GM12878 (cell line): ENCODE measurements at regions not wholly inside any gene's neighbourhood (a gene's known extent, or its start where the extent isn't known, plus 50 kb on each side); places are given as distances from the start of the nearest gene placed in this dataset.
A peak's percentile ranks its signal among the peaks of the same experiment; 100 is the strongest.

Source experiments
- ATAC-seq: fragments of 200-7000 bp; cut with Tn5 transposase; 3 replicates; pipeline ENCODE4 v1.9.1; 2020; ENCODE audit warnings: mild to moderate bottlenecking, moderate library complexity
- BruUV-seq: library from RNA; stranded (reverse); fragments of 400-500 nt; replicated peaks from 2 replicates; lab custom pipeline; 2021; lab: Mats Ljungman, UMichigan
- CTCF ChIA-PET: fragments of 300-600 bp; sonication (Branson Sonifier 250); formaldehyde crosslinking; extraction: SDS; loops from one replicate; lab custom pipeline; 2021; ENCODE audit warnings: inconsistent platforms; lab: Yijun Ruan, JAX
- POLR2A ChIA-PET: fragments of 350-600 bp; formaldehyde crosslinking; extraction: SDS; loops from one replicate; lab custom pipeline; 2021; ENCODE audit warnings: inconsistent platforms; lab: Charles Lee
- RAD21 ChIA-PET: fragments of 300-600 bp; sonication (Branson Sonifier 250); formaldehyde crosslinking; loops from one replicate; lab custom pipeline; 2023; ENCODE audit warnings: antibody characterized with exemption; ENCODE audit not compliant: unreplicated experiment; lab: Charles Lee
- SMC1A ChIA-PET: fragments of 300-600 bp; sonication (Branson Sonifier 250); formaldehyde crosslinking; loops from one replicate; lab custom pipeline; 2023; ENCODE audit not compliant: unreplicated experiment, uncharacterized antibody; lab: Charles Lee
- DNase-seq: peaks from one replicate; pipeline ENCODE4 v3.0.0-alpha.2; 2011; ENCODE audit warnings: low read depth, low spot score
- FAIRE-seq: peaks from 3 replicates; lab custom pipeline; 2011; peaks lifted over from hg19 to GRCh38; lab: Jason Lieb, UNC
- H2AFZ ChIP-seq: 2 replicates; pipeline ENCODE4 v1.6.0; 2011; ENCODE audit warnings: low read depth, low read length, control low read depth; ENCODE audit not compliant: control insufficient read depth
- H3K27ac ChIP-seq: 2 replicates; pipeline ENCODE4 v1.5.1; 2011; ENCODE audit warnings: control low read depth; ENCODE audit not compliant: control insufficient read depth, insufficient read depth
- H3K27me3 ChIP-seq, 2 experiments: replicated peaks in 1 of 2; 2 replicates each; pipeline versions ENCODE4 v1.6.0 to v1.6.1; 2011; ENCODE audit warnings: low read length in 1 of 2; ENCODE audit not compliant: control insufficient read depth in 2 of 2, insufficient read depth in 2 of 2
- H3K36me3 ChIP-seq, 2 experiments: 2 replicates each; pipeline ENCODE4 v1.5.1; 2011; ENCODE audit warnings: low read length in 1 of 2; ENCODE audit not compliant: control insufficient read depth in 2 of 2, insufficient read depth in 2 of 2
- H3K4me1 ChIP-seq: 2 replicates; pipeline ENCODE4 v1.6.1; 2011; ENCODE audit warnings: mild to moderate bottlenecking, low read length, moderate library complexity, mixed read lengths; ENCODE audit not compliant: control insufficient read depth, insufficient read depth
- H3K4me2 ChIP-seq: 2 replicates; pipeline ENCODE4 v1.6.0; 2011; ENCODE audit warnings: control low read depth; ENCODE audit not compliant: control insufficient read depth, insufficient read depth
- H3K4me3 ChIP-seq: fragments of 200-600 bp; sonication (generic); 2 replicates; pipeline ENCODE4 v1.5.1; 2016
- H3K79me2 ChIP-seq: 2 replicates; pipeline ENCODE4 v1.6.0; 2011; ENCODE audit warnings: low read length; ENCODE audit not compliant: control insufficient read depth, insufficient read depth
- H3K9ac ChIP-seq: 2 replicates; pipeline ENCODE4 v1.8.0; 2011; ENCODE audit warnings: low read length, control low read depth, mixed read lengths; ENCODE audit not compliant: control insufficient read depth, insufficient read depth
- H3K9me3 ChIP-seq: replicated peaks from 3 replicates; pipeline ENCODE4 v1.5.1; 2011; ENCODE audit warnings: mild to moderate bottlenecking, low read length; ENCODE audit not compliant: control insufficient read depth, insufficient read depth
- H4K20me1 ChIP-seq: 2 replicates; pipeline ENCODE4 v1.6.0; 2011; ENCODE audit not compliant: control insufficient read depth, insufficient read depth
- ASH2L ChIP-seq: fragments of 300-600, 200-600 bp; sonication (generic); IDR thresholded peaks from 2 replicates; pipeline ENCODE4 v1.6.1; 2017; ENCODE audit warnings: low read depth, mild to moderate bottlenecking, borderline replicate concordance
- ATF7 ChIP-seq: fragments of 450-650 bp; IDR thresholded peaks from 2 replicates; pipeline ENCODE4 v1.6.1; 2016; ENCODE audit warnings: low read depth, mild to moderate bottlenecking
- BHLHE40 ChIP-seq, 2 experiments: fragments of 450-650 bp in 1 of 2; IDR thresholded peaks; 2 replicates each; pipeline ENCODE4 v1.6.1; 2011 to 2017; ENCODE audit warnings: low read depth in 2 of 2, borderline replicate concordance in 1 of 2, improper control_type of control experiment in 1 of 2, low read length in 1 of 2, mild to moderate bottlenecking in 1 of 2
- CHD4 ChIP-seq: fragments of 200-600 bp; sonication (generic); IDR thresholded peaks from 2 replicates; pipeline ENCODE4 v1.6.1; 2016; ENCODE audit warnings: mild to moderate bottlenecking
- DPF2 ChIP-seq: fragments of 450-650 bp; IDR thresholded peaks from 2 replicates; pipeline ENCODE4 v1.6.1; 2017; ENCODE audit warnings: mild to moderate bottlenecking
- FOXM1 ChIP-seq: IDR thresholded peaks from 2 replicates; pipeline ENCODE4 v1.6.1; 2012; ENCODE audit warnings: low read depth, mild to moderate bottlenecking, inconsistent platforms, low read length, moderate library complexity
- GABPA ChIP-seq: IDR thresholded peaks from 2 replicates; pipeline ENCODE4 v1.6.1; 2014; ENCODE audit warnings: antibody characterized with exemption, low read depth, mild to moderate bottlenecking, inconsistent platforms
- HCFC1 ChIP-seq: fragments of 150-350 bp; IDR thresholded peaks from 2 replicates; pipeline ENCODE4 v1.6.1; 2014; ENCODE audit warnings: low read length
- IKZF2 ChIP-seq, 2 experiments: fragments of 450-650 bp; IDR thresholded peaks; 2 replicates each; pipeline ENCODE4 v1.6.1; 2017; ENCODE audit warnings: mild to moderate bottlenecking in 2 of 2, moderate library complexity in 2 of 2
- LARP7 ChIP-seq: fragments of 450-650 bp; IDR thresholded peaks from 2 replicates; pipeline ENCODE4 v1.6.1; 2017; ENCODE audit warnings: mild to moderate bottlenecking
- MEF2B ChIP-seq: fragments of 450-650 bp; IDR thresholded peaks from 2 replicates; pipeline ENCODE4 v1.6.1; 2018; ENCODE audit warnings: mild to moderate bottlenecking, moderate library complexity; ENCODE audit not compliant: partially characterized antibody, poor library complexity, severe bottlenecking
- MTA2 ChIP-seq: fragments of 450-650 bp; IDR thresholded peaks from 2 replicates; pipeline ENCODE4 v1.6.1; 2016; ENCODE audit warnings: low read depth, mild to moderate bottlenecking, moderate library complexity
- NFIC ChIP-seq: IDR thresholded peaks from 2 replicates; pipeline ENCODE4 v1.6.1; 2012; ENCODE audit warnings: low read depth, mild to moderate bottlenecking, inconsistent platforms, low read length, moderate library complexity
- NRF1 ChIP-seq: conservative IDR thresholded peaks from 2 replicates; pipeline ENCODE4 v1.6.1; 2011; ENCODE audit warnings: mild to moderate bottlenecking, low read depth, low read length, improper control_type of control experiment
- RELA ChIP-seq: fragments of 450-650 bp; IDR thresholded peaks from 2 replicates; pipeline ENCODE4 v1.8.0; 2014; ENCODE audit warnings: borderline replicate concordance; ENCODE audit not compliant: partially characterized antibody
- SIN3A ChIP-seq: IDR thresholded peaks from 2 replicates; pipeline ENCODE4 v1.6.1; 2012; ENCODE audit warnings: low read depth, low read length, improper control_type of control experiment
- STAT3 ChIP-seq: IDR thresholded peaks from 2 replicates; pipeline ENCODE4 v1.6.1; 2011; ENCODE audit warnings: low read depth, low read length, improper control_type of control experiment
- TBL1XR1 ChIP-seq: IDR thresholded peaks from 2 replicates; pipeline ENCODE4 v1.6.1; 2012; ENCODE audit warnings: low read depth, low read length, improper control_type of control experiment
- TCF12 ChIP-seq: IDR thresholded peaks from 2 replicates; pipeline ENCODE4 v1.6.1; 2011; ENCODE audit warnings: low read depth, mild to moderate bottlenecking, low read length
- ZBTB33 ChIP-seq: fragments of 450-650 bp; IDR thresholded peaks from 2 replicates; pipeline ENCODE4 v1.6.1; 2017; ENCODE audit warnings: mild to moderate bottlenecking
- ZNF274 ChIP-seq: IDR thresholded peaks from one replicate; pipeline ENCODE4 v1.8.0; 2011; ENCODE audit not compliant: insufficient read length, insufficient read depth
- WGBS: methylation state at CpG from one replicate; pipeline ENCODE4 v1.1.6; 2016; ENCODE audit warnings: low lambda C conversion rate; ENCODE audit not compliant: insufficient replicate concordance, insufficient coverage; ENCODE audit errors: missing lambda C conversion rate; 5-methylcytosine and 5-hydroxymethylcytosine counted together
- in situ Hi-C: fragments of 300-500 bp; cut with MboI; formaldehyde crosslinking; loops from 9 replicates; pipeline ENCODE4 v1.14.3; 2018; ENCODE audit warnings: mixed read lengths
- intact Hi-C: fragments of 100-400 bp; cut with micrococcal nuclease; formaldehyde crosslinking; loops from one replicate; pipeline ENCODE4 v1.14.2; 2022; ENCODE audit not compliant: unreplicated experiment
- TF ChIP-seq, protein P1 (sequence below): fragments of 450-650 bp; formaldehyde crosslinking; IDR thresholded peaks from 2 replicates; pipeline ENCODE4 v1.4.0; 2020; ENCODE audit warnings: mild to moderate bottlenecking, moderate library complexity

DNA sequence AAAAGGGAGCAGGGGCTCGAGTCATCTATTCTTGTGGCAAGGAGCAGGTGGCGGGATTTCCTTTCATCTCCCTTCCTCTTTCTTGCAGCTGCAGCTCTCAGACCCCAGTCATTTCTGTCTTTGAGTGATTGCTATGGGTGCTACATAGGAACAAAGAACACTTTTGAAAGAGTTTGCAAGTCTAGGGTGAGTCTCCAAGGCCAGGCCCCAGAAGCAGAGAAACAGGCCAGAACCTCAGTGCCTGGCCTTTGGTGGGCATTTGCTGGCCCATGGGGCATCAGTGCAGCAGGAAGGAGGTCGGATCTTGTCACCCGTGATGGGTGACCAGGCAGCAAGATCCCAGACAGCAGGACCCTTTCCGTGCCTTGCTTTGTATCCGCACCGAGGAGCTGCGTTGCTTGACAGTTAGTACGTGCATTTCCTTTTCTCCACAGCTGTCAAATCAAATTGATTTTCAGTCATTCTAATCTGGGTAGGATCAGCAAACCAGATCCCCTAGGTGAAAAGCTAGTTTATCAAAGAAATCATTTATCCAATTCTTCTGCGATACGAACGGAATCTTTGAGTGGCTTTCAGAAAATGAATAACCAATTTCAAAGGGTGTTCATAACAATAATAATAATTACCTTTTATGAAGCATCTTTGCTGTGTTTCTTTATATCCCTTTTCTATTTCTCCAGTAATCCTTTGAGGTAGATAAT lies 244.6 kb upstream of the MAF start:
- Histone ChIP-seq H4K20me1 (no peaks in the 10 kb centered on the region), H3K9me3 (no peaks in the 10 kb centered on the region; the same call in 2 of the 3 replicates), H3K4me3 (no peak overlapping the region), H3K27ac (peak overlapping the region; percentile 89), H2AFZ (peak overlapping the region; percentile 73), H3K27me3 (no peaks in the 10 kb centered on the region), H3K9ac (peak overlapping the region; percentile 60; the same call in 1 of the 2 replicates), H3K79me2 (no peaks in the 10 kb centered on the region), H3K36me3 (no peaks in the 10 kb centered on the region), H3K4me2 (peak overlapping the region; percentile 87), H3K4me1 (peaks cover 28% of the 10 kb centered on the region)
- BruUV-seq: no TSS peak
- no peak; the same call in 2 of the 3 replicates for ATAC-seq
- CTCF ChIA-PET: no interaction called here
- peak; percentile 40 for DNase-seq
- peak; percentile 38 for FAIRE-seq
- in situ Hi-C loops (no loop called here), intact Hi-C loops (no loop called here)
- 36% methylated on average over 12 of the region's 12 CpGs for WGBS
- SMC1A ChIA-PET: no interaction called here
- RAD21 ChIA-PET: no interaction called here
- POLR2A ChIA-PET: no interaction called here
- TF ChIP-seq HCFC1: no peak
- TF ChIP-seq ATF7: no peak
- peak; percentile 94 for TF ChIP-seq FOXM1
- TF ChIP-seq IKZF2 (IDR thresholded peaks at IDR 0.05): no peak
- TF ChIP-seq DPF2: no peak
- no peak for TF ChIP-seq NRF1
- TF ChIP-seq SIN3A: no peak
- TF ChIP-seq TCF12: peak; percentile 99
- no peak for TF ChIP-seq MEF2B
- TF ChIP-seq MTA2: no peak
- TF ChIP-seq ASH2L: no peak
- no peak for TF ChIP-seq CHD4
- TF ChIP-seq GABPA: peak; percentile 33; the same call in 1 of the 2 replicates
- no peak for TF ChIP-seq RELA
- TF ChIP-seq, protein P1, sequence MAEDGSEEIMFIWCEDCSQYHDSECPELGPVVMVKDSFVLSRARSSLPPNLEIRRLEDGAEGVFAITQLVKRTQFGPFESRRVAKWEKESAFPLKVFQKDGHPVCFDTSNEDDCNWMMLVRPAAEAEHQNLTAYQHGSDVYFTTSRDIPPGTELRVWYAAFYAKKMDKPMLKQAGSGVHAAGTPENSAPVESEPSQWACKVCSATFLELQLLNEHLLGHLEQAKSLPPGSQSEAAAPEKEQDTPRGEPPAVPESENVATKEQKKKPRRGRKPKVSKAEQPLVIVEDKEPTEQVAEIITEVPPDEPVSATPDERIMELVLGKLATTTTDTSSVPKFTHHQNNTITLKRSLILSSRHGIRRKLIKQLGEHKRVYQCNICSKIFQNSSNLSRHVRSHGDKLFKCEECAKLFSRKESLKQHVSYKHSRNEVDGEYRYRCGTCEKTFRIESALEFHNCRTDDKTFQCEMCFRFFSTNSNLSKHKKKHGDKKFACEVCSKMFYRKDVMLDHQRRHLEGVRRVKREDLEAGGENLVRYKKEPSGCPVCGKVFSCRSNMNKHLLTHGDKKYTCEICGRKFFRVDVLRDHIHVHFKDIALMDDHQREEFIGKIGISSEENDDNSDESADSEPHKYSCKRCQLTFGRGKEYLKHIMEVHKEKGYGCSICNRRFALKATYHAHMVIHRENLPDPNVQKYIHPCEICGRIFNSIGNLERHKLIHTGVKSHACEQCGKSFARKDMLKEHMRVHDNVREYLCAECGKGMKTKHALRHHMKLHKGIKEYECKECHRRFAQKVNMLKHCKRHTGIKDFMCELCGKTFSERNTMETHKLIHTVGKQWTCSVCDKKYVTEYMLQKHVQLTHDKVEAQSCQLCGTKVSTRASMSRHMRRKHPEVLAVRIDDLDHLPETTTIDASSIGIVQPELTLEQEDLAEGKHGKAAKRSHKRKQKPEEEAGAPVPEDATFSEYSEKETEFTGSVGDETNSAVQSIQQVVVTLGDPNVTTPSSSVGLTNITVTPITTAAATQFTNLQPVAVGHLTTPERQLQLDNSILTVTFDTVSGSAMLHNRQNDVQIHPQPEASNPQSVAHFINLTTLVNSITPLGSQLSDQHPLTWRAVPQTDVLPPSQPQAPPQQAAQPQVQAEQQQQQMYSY (CRISPR knock-in tag): no peak
- TF ChIP-seq TBL1XR1: no peak
- no peak for TF ChIP-seq ZNF274
- TF ChIP-seq NFIC: peak; percentile 95
- no peak for TF ChIP-seq ZBTB33
- TF ChIP-seq STAT3: no peak
- TF ChIP-seq BHLHE40 (IDR thresholded peaks at IDR 0.05; ENCODE audit: borderline replicate concordance in 1 of 2, low read depth in 2 of 2, low read length in 1 of 2): no peak
- no peak for TF ChIP-seq LARP7
